ENCODE measurements at regions not wholly inside any gene's neighbourhood (a gene's known extent, or its start where the extent isn't known, plus 50 kb on each side); places are given as distances from the start of the nearest gene placed in this dataset.

DNA sequence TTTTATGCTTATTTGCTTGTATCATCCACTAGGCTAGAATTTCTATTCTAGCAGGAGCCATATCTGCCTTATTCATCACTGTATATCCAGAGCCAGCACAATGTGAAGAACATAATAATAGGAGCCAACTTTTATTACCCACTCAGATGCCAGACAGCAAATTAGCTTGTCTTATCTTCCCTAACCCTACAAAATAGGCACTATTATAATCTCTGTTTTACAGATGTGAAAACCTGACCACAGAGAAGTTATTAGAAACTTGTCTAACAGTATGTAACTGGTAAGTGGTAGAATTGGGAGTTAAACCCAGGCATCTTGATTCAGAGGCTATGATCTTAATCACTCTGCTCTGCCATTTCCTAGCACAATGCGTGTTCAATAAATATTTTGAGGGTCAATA is 579.5 kb downstream of the CAAP1 start:
- DNase-seq (ENCODE audit: low spot score), result no peak

DNA sequence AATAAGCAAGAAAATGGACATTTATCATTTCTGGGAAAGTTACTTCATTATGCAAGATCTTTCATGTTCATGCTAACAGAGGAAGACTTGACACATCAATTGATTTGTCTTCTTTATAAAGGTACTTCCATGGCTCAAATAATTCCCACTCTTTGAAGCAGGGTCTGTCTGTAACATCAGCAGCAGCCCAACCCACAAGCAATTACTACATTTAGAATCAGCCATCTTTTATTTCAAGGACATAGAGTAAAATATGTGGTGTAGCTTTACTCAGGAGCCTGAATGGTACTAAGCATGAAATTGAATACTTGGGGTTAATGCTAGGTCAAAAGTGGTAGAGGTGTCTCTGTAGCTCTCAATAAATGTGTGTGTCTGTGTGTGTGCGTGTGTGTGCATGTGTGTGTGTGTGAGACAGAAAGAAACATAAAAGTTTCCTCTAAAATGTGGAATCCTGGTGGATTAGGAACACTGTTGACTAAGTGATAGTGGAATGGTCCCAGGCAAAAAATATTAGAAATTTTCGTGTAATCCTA is 581.1 kb downstream of the CAAP1 start:
- DNase-seq (ENCODE audit: low spot score), result no peak

DNA sequence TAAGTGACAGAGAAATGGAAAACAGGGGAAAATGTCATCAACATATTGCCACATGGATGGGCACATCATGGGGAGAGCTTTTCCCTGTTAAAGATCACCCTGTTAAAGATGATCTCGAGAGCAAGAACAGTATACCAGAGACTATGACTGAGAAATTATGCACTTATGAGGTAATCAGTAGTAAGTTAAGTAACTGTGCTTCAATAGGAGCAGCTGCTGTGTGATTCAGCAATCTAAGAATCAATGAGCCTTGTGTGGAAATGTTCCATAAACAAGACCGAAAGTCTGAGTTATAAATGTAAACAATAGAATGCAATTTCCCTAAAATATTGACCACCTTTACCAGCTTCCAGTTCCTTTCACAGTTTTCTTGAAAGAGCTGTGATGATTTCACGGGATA is 582.3 kb downstream of the CAAP1 start:
- no peak for DNase-seq (ENCODE audit: low spot score)

DNA sequence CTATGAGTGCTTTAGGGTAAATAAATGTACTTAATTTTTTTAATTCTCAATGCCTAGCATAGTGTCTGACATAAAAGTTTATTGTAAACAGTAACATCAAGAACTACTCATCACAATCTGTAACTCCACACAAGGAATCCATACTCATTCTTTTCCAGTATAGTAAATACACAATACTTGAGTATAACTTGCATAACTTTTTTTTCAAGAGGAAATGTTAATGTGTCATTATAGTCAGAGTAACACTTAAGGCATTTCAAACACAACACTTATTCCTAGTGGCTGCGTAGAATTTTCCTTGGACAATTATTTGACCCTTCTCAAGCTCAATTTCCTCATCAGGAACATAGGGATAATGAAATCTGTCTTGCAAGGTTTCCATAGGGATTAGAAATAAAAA is 584.3 kb downstream of the CAAP1 start:
- no peak for DNase-seq (ENCODE audit: low spot score)

DNA sequence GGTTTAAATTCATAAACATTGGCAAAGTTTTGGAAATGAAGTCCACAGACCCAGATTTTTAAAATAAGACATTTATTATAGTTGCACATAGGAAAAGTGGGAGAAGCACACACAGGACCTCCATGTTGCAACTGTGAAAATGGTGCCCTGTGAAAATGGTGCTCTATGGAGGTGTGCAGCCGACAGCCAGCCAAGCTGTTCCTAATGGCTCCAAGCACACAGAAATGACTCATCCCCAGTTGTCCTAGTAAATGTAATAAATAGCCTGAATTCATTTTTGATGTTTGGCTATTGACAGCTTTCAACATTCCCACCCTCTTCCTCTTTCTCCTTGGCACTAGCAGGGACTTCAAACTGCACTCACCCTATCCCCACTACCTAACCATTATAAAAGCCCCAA is 590.9 kb downstream of the CAAP1 start:
- no peak for DNase-seq (ENCODE audit: low spot score)

DNA sequence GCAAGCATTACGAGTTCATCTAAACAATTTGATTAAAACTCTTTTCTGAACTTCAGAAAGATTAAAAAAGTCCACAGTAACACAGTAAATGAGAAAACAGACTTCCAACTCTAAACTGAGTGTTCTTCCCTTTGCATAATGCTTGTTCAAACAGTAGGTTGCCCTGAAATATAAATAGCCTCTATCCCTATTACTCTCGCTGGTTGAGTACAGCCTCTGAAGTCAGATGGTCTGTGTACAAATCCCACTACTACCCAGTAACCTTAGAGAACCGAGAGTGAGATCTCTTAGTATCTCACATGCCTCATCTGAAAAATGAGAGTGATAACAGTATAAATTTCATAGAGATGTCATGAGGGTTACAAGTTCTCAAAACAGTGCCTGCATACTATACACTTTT is 591.6 kb downstream of the CAAP1 start:
- DNase-seq (ENCODE audit: low spot score), result no peak

DNA sequence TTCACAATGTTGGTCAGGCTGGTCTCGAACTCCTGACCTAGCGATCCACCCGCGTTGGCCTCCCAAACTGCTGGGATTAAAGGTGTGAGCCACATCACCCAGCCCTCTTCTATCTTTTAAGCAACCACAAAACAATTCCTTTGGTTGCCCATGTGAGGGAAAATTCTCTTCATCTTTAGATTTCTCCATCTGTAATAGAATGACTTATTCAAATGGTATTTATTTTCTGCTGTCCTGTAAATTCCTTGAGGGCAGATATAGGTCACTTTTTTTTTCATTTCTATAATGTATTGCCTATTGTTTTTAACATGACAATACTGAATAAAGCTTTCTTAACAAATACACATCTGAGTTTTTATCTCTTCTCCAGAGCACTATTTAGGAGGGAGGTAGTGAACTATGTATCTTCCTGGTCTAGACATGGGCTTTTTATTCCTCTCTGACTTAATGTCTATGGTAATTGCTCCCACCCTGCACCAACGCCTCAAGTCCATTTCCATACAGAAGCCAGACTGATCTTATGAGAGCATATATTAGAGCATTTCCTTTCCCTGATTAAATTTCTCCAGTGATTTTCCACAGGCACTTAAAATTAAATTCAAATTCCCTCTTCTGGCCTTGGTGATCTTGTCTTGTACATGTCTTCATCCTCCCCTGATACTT is 595.6 kb downstream of the CAAP1 start:
- DNase-seq (ENCODE audit: low spot score), result no peak

DNA sequence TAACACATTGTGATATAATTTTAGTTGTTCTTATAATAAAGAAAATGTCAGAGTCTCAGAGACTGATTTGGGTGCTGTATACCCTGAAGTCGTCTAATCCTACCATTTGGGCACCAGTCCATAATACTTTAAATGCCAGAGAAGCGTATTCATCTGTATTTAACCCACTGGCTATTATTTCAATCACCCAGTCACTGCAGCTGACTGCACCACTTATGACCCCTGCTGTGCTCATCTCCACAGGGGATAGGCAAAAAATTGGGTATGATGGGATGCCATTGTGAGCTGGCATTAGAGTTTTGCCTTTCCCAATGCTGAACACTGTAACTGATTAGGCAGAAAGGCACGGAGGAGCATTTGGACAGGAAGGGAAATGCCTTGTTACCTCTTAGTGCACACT is 599.7 kb downstream of the CAAP1 start:
- no peak for DNase-seq (ENCODE audit: low spot score)

DNA sequence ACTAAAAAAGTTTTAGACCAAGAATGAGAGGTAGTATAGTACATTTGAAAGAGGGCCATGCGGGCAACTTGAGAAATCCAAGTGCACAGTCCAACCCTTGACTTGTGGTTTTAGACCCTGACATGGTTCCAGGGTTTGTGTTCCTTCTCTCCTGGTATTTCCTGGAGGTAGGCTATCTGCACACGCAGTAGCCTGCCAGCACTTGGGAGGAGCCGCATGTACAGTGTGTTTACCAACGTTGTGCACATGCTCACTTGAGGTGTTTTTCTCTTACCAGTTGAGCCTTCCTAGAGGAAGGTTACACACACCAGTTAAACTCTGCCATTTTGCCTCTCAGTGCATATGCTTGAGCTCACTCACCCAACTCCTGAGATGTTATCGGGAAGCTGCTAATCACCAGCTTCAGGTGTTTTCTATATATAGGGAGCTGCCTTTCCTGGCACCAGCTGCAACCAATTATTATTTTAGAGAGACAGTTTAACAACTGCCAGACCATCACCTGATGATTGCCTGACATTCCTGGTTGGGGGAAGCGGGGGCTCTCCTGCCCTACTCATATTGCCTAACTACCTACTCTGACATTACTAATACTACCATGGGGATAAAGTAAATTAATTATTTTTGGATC is 593.4 kb upstream of the TUSC1 start:
- DNase-seq (ENCODE audit: low spot score), result no peak

DNA sequence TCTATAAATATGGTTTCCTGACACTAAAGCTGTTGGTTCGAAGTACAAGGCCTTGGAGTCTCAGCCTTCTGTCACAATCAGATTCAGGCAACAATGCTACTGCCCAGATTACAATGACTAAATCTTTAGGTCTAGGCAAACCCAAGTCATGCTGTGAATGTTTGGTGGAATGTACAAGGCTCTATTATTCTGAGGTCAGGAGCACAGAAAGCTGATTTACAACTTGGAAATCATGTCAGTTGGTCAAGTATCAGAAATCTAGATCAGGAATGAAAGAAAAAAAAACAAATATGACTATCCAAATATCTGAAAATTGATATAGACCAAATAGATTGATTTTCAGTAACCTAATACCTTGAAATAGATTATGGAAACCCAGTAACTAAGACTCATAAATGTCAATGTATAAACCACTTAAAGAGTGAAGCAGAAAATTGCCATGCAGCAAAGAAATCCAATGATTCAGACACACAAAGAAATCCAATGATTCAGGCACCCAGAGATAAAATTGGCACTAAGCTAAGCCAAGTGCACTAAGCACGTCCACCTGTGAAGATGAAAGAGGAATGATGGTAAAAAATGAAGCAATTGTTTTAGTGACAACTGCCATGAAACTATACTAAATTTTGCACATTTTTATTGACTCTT is 588.0 kb upstream of the TUSC1 start:
- no peak for DNase-seq (ENCODE audit: low spot score)

DNA sequence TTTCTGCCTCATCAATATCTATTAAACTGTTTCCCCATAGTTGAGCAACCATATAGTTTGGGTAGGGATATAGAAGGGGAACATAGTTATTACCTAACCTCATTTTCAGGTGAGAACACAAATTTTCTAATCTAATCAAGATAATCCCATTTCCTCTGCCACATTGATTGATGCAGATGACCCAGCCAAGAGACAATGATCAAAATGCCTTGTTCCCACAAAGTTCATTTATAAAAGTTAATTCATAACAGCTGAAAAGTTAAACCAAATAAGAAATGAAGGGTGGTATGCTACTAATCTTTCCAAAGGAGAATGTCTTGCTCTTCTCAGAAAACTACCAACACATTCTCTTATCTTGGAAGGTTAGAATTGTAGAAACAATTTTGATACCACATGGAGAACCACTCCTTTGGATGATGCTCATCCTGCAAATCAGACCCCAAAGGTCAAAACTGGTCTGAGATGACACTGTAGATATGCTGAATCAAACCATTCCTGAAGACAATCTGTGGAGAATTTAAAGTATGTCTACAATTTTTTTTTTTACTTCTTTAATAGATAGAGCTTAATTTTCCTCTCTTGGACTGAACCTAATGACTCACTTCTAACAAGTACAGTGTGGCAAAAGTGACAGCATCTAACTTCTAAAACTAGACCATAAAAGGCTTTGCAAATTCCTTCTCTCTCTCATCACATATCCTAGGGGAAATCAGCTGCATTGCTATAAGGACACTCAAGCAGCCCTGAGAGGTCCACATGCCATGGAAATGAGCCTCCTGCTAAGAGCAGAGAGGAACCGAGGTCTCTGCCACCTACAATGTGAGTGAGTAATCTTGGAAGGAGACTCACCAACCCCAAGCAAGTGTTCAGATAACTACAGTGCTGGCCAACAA is 586.7 kb upstream of the TUSC1 start:
- DNase-seq (ENCODE audit: low spot score), result peak; percentile 4

DNA sequence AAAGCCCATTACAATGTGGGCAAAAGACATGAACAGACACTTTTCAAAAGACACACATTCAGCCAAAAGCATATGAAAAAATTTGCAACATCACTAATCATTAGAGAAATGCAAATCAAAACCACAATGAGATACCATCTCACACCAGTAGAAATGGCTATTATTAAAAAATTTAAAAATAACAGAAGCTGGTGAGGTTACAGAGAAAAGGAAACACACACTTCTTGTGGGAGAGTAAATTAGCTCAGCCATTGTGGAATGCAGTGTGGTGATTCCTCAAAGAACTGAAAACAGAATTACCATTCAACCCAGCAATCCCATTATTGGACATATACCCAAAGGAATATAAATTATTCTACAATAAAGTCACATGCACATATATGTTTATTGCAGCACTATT is 585.2 kb upstream of the TUSC1 start:
- no peak for DNase-seq (ENCODE audit: low spot score)

DNA sequence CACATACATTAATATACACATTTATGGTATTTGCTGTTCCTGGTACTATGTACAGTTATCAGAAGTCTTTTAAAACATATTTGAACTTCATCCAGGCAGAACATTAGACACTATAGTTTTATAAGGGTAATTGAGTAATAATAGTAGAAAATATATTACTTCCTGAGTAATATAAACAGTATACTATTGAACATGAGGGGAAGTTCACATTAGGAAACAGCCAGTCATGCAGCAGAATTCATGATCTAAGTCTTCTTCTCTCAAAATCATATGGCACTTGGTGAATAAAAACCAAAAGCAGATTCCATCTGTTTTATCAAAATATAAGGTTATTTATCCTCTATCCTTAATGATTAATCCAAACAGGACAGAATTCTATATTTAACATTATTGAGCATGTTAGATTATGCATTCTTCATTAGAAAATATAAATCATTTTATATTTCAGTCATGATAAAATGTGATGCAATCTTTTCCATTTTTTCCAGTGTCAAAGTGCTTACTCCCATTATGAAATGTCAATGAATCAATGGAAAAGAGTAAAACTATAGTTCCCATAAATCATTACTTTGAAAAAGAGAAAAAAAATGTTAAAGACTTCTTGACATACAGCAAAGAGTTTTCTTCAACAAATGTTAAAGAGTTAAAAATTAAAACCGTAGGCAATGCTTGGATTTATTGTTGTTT is 584.3 kb upstream of the TUSC1 start:
- DNase-seq (ENCODE audit: low spot score), result no peak

DNA sequence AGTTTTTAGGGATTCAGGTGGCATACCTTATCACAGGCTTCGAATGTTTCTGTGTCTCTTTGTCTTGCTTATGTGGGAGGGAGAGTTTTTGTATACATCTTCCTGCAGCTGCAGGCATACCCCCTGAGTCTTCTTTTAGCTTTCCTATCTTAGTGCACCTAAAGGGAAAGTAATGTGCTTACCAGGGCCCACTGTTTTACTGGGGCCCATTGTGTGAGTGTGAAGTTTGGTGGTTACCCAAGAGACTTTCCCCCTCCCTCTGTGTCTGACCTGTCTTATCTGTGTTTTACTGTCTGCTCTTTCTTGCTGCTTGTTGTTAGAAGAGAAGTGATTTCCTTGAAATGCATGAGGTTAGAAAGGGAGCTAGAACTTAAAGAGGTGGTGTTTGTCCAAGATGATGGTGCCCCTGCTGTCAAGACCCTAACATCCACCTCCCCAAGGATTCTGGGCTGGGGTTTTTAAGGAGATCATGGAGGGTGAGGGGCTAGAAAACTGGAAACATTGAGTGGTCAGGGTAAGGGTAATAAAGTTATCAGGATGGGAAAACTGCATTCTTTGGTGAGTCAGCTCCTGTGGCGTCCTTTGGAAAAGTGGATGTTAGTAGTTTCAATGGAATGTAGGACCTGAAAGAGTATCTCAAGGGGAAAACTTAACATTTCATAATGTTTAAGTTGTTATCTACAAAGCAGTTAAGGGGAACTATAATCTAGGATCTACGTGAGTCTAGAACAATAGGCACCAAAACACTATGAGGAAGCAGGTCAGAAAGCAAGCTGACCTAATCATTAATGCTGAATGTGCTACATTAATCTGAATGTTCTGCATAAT is 583.5 kb upstream of the TUSC1 start:
- no peak for DNase-seq (ENCODE audit: low spot score)

DNA sequence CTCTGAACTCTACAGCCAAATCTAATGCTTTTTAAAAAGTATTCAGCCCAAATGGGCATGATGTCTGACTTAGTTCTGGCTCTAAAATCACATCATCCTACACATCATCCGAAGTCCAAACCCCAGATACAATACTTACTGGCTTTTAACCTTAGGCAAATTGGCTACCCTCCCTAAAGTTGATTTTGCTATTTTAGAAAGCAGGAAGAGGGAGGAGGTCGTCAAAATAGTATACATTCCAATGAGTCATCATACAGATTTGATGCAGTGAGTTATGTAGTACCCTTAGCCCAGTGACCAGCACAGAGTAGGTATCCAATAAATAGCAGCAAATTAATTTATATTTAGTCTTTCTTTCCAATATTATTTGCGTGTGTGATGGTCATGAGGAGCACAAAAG is 582.0 kb upstream of the TUSC1 start:
- DNase-seq (ENCODE audit: low spot score), result no peak

DNA sequence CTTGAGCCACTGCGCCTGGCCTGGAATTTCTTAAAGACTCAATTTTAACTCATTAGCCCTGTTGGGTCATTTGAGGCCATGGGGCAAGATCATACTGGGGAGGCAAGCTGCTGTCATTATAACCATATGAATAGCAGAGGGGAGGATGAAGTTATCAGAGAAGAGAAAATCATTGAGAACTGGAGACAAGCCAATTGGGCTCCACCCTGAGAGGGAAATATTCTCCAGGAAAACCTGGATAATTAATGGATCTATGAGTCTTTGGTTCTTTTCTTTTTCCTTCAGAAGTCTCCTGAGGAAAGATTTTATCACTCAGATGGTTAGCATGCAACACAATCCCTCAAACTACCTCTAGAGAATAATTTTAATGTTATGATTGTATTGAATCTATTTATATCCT is 569.6 kb upstream of the TUSC1 start:
- DNase-seq (ENCODE audit: low spot score), result no peak

DNA sequence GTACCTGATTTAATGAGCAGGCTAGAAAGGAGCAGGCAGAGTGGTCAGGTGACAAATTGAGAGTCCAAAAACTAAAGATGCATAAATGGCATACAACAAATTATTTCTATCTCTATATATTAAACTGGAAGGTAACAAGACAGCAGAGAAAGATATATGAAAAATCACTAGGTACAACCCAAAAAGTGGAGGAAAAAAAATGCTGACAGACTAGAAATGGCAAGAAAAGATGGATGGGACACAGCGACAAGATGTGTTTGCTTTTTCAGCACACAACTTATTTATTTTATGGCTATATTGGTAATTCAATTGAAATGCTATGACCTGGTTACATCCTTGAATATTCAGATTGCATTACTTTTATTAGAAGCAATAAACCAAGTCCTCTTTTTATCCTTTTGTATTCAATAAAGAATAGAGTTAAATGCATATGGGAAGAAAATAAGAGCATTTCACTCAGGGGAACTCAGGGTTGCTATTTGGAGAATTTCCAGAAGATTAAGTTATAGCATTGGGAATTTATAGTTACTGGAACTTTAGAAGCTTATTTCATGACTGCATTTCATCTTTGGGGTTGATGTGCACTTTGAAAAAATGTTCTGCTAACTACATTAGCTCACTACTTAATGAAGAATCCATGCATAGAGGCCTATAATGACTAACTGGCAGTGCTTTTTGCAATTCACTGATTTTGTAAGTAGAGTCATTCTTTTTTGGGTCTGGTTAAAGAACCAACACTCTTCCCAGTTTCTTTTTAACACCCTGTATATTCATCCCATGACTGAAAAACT is 566.6 kb upstream of the TUSC1 start:
- DNase-seq (ENCODE audit: low spot score), result no peak

DNA sequence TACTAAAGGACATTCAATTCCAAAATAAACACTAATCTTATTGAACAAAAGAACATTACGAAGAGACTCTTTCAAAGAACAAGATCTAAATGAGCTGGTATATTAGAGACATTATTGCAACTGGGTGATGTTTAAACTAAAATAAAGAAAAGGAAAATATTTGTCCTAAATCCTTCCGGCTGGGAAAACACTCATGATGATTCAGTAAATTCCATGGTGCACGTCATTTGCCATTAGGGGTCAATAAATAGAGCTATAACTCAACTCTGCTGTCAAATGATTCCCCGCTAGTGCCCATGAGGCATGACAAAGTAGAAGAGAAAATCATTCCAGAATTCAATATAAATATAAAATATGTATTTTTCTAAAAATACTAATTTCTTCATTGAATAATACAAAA is 565.5 kb upstream of the TUSC1 start:
- DNase-seq (ENCODE audit: low spot score), result no peak

DNA sequence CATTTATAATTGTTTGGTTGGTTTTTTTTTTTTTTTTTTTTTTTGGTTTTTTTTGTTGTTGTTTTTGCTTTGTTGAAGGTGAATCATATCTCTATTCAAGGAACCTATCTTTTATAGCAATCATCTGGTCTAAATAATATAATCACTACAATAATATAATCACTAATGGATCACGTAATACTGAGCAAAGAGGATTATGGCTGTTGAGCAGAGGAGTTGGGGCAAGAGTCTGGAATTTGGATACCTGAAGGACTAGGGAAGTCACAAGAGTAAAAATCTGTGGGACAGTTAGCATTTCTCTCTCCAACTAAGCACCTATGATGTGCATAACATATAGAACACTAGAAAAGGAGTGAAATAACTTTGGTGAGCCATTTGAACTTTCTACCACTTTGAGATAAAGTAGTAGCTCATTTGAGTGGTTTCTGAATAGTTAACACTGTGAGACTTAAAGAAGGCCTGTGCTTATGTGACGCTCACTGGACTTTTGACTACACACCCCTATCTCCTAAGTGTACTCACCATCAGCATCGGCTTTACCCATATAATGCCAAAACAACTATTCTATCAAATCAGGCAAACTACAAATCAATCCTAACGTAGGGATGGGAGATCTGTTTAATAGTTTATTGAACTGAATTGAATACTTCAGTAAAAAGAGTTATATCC is 564.9 kb upstream of the TUSC1 start:
- DNase-seq (ENCODE audit: low spot score), result no peak

DNA sequence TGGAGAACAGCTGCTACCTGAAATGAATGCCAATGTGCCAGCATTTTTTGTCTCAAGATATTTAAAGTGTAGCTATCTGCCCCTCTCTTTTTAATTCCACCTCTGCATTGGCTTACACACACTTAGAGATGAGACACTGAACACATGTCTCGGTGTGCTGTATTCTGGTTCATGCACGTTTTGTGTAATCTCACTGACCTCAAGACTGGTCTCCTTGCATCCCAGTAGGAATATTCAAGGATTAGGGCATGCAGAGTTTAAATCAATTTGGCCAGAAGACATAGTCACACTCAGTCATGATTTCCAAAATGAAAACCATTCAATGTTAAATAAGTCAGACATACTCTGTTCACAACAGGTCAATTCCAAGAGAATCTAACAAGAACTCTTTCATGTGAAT is 561.8 kb upstream of the TUSC1 start:
- no peak for DNase-seq (ENCODE audit: low spot score)

All from pons (tissue), 1 donor.